ENCODE measurements at regions not wholly inside any gene's neighbourhood (a gene's known extent, or its start where the extent isn't known, plus 50 kb on each side); places are given as distances from the start of the nearest gene placed in this dataset.
"Not testable (repeated sequence)": the region's sequence is repeated elsewhere in the genome, so short reads cannot be mapped to it uniquely, and the experiment has no call there.

GRCh38 chr7:57220746-57221145 lies 88.5 kb upstream of the ZNF479 start:
- Mint-ChIP-seq H3K4me1 (ENCODE audit: low read depth) (no peaks in the 10 kb centered on the region), H3K36me3 (ENCODE audit: low read depth) (peaks cover 33% of the 10 kb centered on the region), H3K27ac (no peak overlapping the region), H3K9me3 (peaks cover 33% of the 10 kb centered on the region), H3K4me3 (no peak overlapping the region), H3K27me3 (no peaks in the 10 kb centered on the region)
- Histone ChIP-seq H3K27me3 (ENCODE audit: control insufficient read depth in 1 of 2, insufficient read depth in 2 of 2, low read length in 2 of 2) (no peaks in the 10 kb centered on the region), H3K9me3 (ENCODE audit: control insufficient read depth in 1 of 2, insufficient read depth in 1 of 2, low read length in 2 of 2) (peaks cover 20 to 75% of the 10 kb centered on the region in 2 experiments), H3K4me1 (ENCODE audit: insufficient read depth, low read length) (no peaks in the 10 kb centered on the region), H3K36me3 (ENCODE audit: insufficient read depth, low read length) (no peaks in the 10 kb centered on the region), H3K4me3 (ENCODE audit: low read length) (no peak overlapping the region), H3K27ac (ENCODE audit: low read depth in 1 of 2, low read length in 2 of 2) (no peak overlapping the region)
- ATAC-seq (ENCODE audit: poor library complexity) (no peak), DNase-seq (no peak)
- ChIA-PET POLR2A (no interaction called here), CTCF (no interaction called here)
- TF ChIP-seq CTCF (IDR thresholded peaks at IDR 0.05): no peak
- intact Hi-C loops (cut with DNase I, micrococcal nuclease): no loop called here

GRCh38 chr7:57225666-57226065 lies 93.4 kb upstream of the ZNF479 start:
- peaks cover 14% of the 10 kb centered on the region for H3K9me3 Mint-ChIP-seq
- intact Hi-C loops (cut with DNase I, micrococcal nuclease): no loop called here
- no peak overlapping the region for H3K4me3 Mint-ChIP-seq
- ChIA-PET CTCF (no interaction called here), POLR2A (no interaction called here)
- no peaks in the 10 kb centered on the region for H3K27me3 Mint-ChIP-seq
- ATAC-seq (ENCODE audit: poor library complexity): no peak
- Histone ChIP-seq H3K9me3 (ENCODE audit: control insufficient read depth in 1 of 2, insufficient read depth in 1 of 2, low read length in 2 of 2) (peaks cover 17 to 69% of the 10 kb centered on the region in 2 experiments), H3K36me3 (ENCODE audit: insufficient read depth, low read length) (no peaks in the 10 kb centered on the region), H3K27me3 (ENCODE audit: control insufficient read depth in 1 of 2, insufficient read depth in 2 of 2, low read length in 2 of 2) (no peaks in the 10 kb centered on the region), H3K27ac (ENCODE audit: low read depth in 1 of 2, low read length in 2 of 2) (no peak overlapping the region), H3K4me3 (ENCODE audit: low read length) (no peak overlapping the region), H3K4me1 (ENCODE audit: insufficient read depth, low read length) (no peaks in the 10 kb centered on the region)
- no peak for DNase-seq
- no peak overlapping the region for H3K27ac Mint-ChIP-seq
- no peak for TF ChIP-seq CTCF (IDR thresholded peaks at IDR 0.05)
- peaks cover 7% of the 10 kb centered on the region for H3K36me3 Mint-ChIP-seq (ENCODE audit: low read depth)
- H3K4me1 Mint-ChIP-seq (ENCODE audit: low read depth): no peaks in the 10 kb centered on the region

GRCh38 chr7:57241236-57241635 lies 109.0 kb upstream of the ZNF479 start:
- CTCF ChIA-PET; H3K27me3 Mint-ChIP-seq; intact Hi-C loops (cut with DNase I, micrococcal nuclease); H3K4me1 Mint-ChIP-seq (ENCODE audit: low read depth); H3K27ac ChIP-seq (ENCODE audit: low read depth in 1 of 2, low read length in 2 of 2); H3K36me3 ChIP-seq (ENCODE audit: insufficient read depth, low read length); H3K4me1 ChIP-seq (ENCODE audit: insufficient read depth, low read length); H3K27me3 ChIP-seq (ENCODE audit: control insufficient read depth in 1 of 2, insufficient read depth in 2 of 2, low read length in 2 of 2); POLR2A ChIA-PET; ATAC-seq (ENCODE audit: poor library complexity); H3K4me3 ChIP-seq (ENCODE audit: low read length); DNase-seq; H3K27ac Mint-ChIP-seq; H3K4me3 Mint-ChIP-seq: not testable (repeated sequence)
- H3K9me3 ChIP-seq (ENCODE audit: control insufficient read depth in 1 of 2, insufficient read depth in 1 of 2, low read length in 2 of 2): peaks cover 24 to 81% of the 10 kb centered on the region in 2 experiments
- peaks cover 25% of the 10 kb centered on the region for H3K36me3 Mint-ChIP-seq (ENCODE audit: low read depth)
- H3K9me3 Mint-ChIP-seq: peaks cover 27% of the 10 kb centered on the region

- H3K9me3 ChIP-seq (ENCODE audit: control insufficient read depth in 1 of 2, insufficient read depth in 1 of 2, low read length in 2 of 2): peaks cover 22 to 74% of the 10 kb centered on the region in 2 experiments
- H3K27ac Mint-ChIP-seq; CTCF ChIA-PET; H3K27me3 Mint-ChIP-seq; H3K27ac ChIP-seq (ENCODE audit: low read depth in 1 of 2, low read length in 2 of 2); ATAC-seq (ENCODE audit: poor library complexity); H3K4me3 ChIP-seq (ENCODE audit: low read length); intact Hi-C loops (cut with DNase I, micrococcal nuclease); H3K4me3 Mint-ChIP-seq; POLR2A ChIA-PET; DNase-seq; H3K4me1 ChIP-seq (ENCODE audit: insufficient read depth, low read length); H3K27me3 ChIP-seq (ENCODE audit: control insufficient read depth in 1 of 2, insufficient read depth in 2 of 2, low read length in 2 of 2); H3K4me1 Mint-ChIP-seq (ENCODE audit: low read depth); H3K36me3 ChIP-seq (ENCODE audit: insufficient read depth, low read length): not testable (repeated sequence)
- H3K9me3 Mint-ChIP-seq: peaks cover 21% of the 10 kb centered on the region
- peaks cover 23% of the 10 kb centered on the region for H3K36me3 Mint-ChIP-seq (ENCODE audit: low read depth)
Observed at GRCh38 chr7:57243551-57243950, 111.3 kb upstream of the ZNF479 start.

- Mint-ChIP-seq H3K9me3 (peaks cover 22% of the 10 kb centered on the region), H3K36me3 (ENCODE audit: low read depth) (peaks cover 25% of the 10 kb centered on the region)
Observed at GRCh38 chr7:57244345-57244980, 112.2 kb upstream of the ZNF479 start.

More at GRCh38 chr7:57244345-57244980, 112.2 kb upstream of the ZNF479 start:
- H3K27me3 Mint-ChIP-seq; H3K27ac Mint-ChIP-seq; H3K4me1 ChIP-seq (ENCODE audit: insufficient read depth, low read length); POLR2A ChIA-PET; H3K27ac ChIP-seq (ENCODE audit: low read depth in 1 of 2, low read length in 2 of 2); CTCF ChIA-PET; H3K36me3 ChIP-seq (ENCODE audit: insufficient read depth, low read length); ATAC-seq (ENCODE audit: poor library complexity); H3K4me3 Mint-ChIP-seq; H3K4me1 Mint-ChIP-seq (ENCODE audit: low read depth); DNase-seq; H3K4me3 ChIP-seq (ENCODE audit: low read length); H3K27me3 ChIP-seq (ENCODE audit: control insufficient read depth in 1 of 2, insufficient read depth in 2 of 2, low read length in 2 of 2); intact Hi-C loops (cut with DNase I, micrococcal nuclease): not testable (repeated sequence)
- peaks cover 20 to 68% of the 10 kb centered on the region in 2 experiments for H3K9me3 ChIP-seq (ENCODE audit: control insufficient read depth in 1 of 2, insufficient read depth in 1 of 2, low read length in 2 of 2)

Data from CD4-positive, alpha-beta T cell (primary cell).